B cell (primary cell): ENCODE measurements at regions not wholly inside any gene's neighbourhood (a gene's known extent, or its start where the extent isn't known, plus 50 kb on each side); places are given as distances from the start of the nearest gene placed in this dataset.

Experiments
- EZH2 ChIP-seq: IDR thresholded peaks from 2 replicates; pipeline ENCODE4 v1.6.1; 2012; ENCODE audit warnings: borderline replicate concordance, low read depth, mild to moderate bottlenecking, moderate library complexity, low read length; ENCODE audit not compliant: insufficient read depth, poor library complexity, severe bottlenecking
- TF ChIP-seq, protein P1 (sequence below): fragments of 200-600 bp; IDR thresholded peaks from one replicate; pipeline ENCODE4 v1.8.0; 2022; ENCODE audit warnings: antibody characterized with exemption, mild to moderate bottlenecking

DNA sequence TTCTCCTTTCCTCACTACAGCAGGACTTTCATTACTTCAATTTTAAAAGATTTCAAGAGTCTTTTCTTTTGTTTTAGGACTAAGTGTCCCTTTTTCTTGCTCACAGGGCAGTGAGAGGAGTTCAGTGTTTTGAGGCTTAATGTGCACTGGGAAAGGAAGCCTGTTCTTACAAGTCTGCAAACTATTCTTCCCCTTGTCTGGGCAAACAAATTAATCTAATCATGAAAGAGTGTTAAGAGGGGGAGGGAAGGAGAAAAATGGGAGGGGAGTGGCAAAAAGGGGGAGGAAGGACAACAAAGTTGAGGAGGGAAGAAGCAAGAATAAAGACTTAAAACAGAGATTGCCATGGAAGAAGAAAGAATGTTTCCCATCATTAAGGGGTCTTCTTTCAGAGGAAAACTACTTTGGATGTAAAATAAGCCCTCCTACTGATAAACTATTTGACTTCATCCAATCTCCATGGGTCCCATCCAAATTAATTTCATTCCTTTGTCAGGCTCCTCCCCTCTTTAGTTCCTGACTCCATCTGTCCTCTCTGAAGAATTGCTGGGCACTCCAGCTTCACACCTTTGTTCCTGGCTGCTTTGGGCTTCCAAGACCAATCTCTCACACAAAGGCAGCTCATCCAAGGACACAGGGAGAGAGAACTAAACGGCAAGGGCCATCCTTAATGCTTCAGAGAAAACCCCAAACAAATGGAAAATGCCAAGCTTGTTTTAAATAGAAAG, 244.5 kb downstream of the TPBG start:
- TF ChIP-seq, protein P1, sequence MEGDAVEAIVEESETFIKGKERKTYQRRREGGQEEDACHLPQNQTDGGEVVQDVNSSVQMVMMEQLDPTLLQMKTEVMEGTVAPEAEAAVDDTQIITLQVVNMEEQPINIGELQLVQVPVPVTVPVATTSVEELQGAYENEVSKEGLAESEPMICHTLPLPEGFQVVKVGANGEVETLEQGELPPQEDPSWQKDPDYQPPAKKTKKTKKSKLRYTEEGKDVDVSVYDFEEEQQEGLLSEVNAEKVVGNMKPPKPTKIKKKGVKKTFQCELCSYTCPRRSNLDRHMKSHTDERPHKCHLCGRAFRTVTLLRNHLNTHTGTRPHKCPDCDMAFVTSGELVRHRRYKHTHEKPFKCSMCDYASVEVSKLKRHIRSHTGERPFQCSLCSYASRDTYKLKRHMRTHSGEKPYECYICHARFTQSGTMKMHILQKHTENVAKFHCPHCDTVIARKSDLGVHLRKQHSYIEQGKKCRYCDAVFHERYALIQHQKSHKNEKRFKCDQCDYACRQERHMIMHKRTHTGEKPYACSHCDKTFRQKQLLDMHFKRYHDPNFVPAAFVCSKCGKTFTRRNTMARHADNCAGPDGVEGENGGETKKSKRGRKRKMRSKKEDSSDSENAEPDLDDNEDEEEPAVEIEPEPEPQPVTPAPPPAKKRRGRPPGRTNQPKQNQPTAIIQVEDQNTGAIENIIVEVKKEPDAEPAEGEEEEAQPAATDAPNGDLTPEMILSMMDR = no peak
- TF ChIP-seq EZH2 = no peak
